ENCODE measurements at regions not wholly inside any gene's neighbourhood (a gene's known extent, or its start where the extent isn't known, plus 50 kb on each side); places are given as distances from the start of the nearest gene placed in this dataset.
"Not testable (repeated sequence)": the region's sequence is repeated elsewhere in the genome, so short reads cannot be mapped to it uniquely, and the experiment has no call there.

DNA sequence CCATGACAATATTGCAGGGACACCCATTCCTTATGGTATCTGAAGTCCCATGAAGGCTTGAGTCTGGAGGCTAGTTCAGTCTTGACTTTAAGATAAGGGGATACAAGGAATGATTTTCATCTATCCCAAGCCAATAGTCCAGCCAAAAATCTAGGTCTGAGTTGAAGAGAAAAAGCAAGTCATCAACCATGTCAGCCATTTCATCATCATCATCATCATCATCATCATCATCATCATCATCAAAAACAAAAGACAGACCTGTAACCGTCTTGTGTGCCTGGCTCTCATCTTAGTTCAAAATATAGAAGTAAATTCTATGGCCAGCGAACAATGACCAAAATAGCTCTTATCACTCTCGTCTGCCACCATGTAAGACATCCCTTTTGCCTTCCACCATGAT is 59.5 kb upstream of the FAM90A26 start:
- DNase-seq, H3K4me3 Mint-ChIP-seq, H3K4me1 Mint-ChIP-seq, H3K36me3 Mint-ChIP-seq, CTCF ChIA-PET, H3K27me3 Mint-ChIP-seq, H3K27ac Mint-ChIP-seq, H3K9me3 Mint-ChIP-seq: not testable (repeated sequence)

DNA sequence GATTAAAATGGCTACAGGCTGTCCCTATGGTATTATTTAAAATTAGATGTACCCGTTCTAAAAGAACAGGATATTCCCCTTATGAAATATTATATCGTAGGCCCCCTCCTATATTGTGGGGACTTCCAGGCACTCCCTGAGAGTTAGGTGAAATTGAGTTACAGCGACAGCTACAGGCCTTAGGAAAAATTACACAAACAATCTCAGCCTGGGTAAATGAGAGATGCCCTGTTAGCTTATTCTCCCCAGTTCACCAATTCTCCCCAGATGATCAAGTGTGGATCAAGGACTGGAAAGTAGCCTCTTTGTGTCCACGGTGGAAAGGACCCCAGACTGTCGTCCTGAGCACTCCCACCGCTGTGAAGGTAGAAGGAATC is 67.1 kb upstream of the FAM90A26 start:
- H3K9me3 Mint-ChIP-seq, H3K27ac Mint-ChIP-seq, H3K36me3 Mint-ChIP-seq, H3K27me3 Mint-ChIP-seq, H3K4me1 Mint-ChIP-seq, CTCF ChIA-PET, DNase-seq, H3K4me3 Mint-ChIP-seq: not testable (repeated sequence)

- H3K9me3 Mint-ChIP-seq, H3K27ac Mint-ChIP-seq, H3K4me1 Mint-ChIP-seq, CTCF ChIA-PET, H3K27me3 Mint-ChIP-seq, H3K36me3 Mint-ChIP-seq, DNase-seq, H3K4me3 Mint-ChIP-seq: not testable (repeated sequence)
Measured at GRCh38 chr4:9102471-9103147, 67.6 kb upstream of the FAM90A26 start.

GRCh38 chr4:9096330-9096729 is 73.9 kb upstream of the FAM90A26 start:
- H3K27me3 Mint-ChIP-seq, H3K27ac Mint-ChIP-seq, DNase-seq, CTCF ChIA-PET, H3K36me3 Mint-ChIP-seq, H3K4me3 Mint-ChIP-seq, H3K4me1 Mint-ChIP-seq: not testable (repeated sequence)
- H3K9me3 Mint-ChIP-seq, result peaks cover 18% of the 10 kb centered on the region

GRCh38 chr4:9078796-9079195 is 91.4 kb upstream of the FAM90A26 start:
- H3K9me3 Mint-ChIP-seq, CTCF ChIA-PET, H3K4me1 Mint-ChIP-seq: not testable (repeated sequence)

GRCh38 chr4:9076974-9077373 is 93.2 kb upstream of the FAM90A26 start:
- H3K27me3 Mint-ChIP-seq, H3K9me3 Mint-ChIP-seq, H3K4me1 Mint-ChIP-seq, CTCF ChIA-PET, H3K4me3 Mint-ChIP-seq, H3K36me3 Mint-ChIP-seq, H3K27ac Mint-ChIP-seq, DNase-seq: not testable (repeated sequence)

More at GRCh38 chr4:9078796-9079195, 91.4 kb upstream of the FAM90A26 start:
- DNase-seq, H3K27me3 Mint-ChIP-seq, H3K27ac Mint-ChIP-seq, H3K36me3 Mint-ChIP-seq, H3K4me3 Mint-ChIP-seq: not testable (repeated sequence)

DNA sequence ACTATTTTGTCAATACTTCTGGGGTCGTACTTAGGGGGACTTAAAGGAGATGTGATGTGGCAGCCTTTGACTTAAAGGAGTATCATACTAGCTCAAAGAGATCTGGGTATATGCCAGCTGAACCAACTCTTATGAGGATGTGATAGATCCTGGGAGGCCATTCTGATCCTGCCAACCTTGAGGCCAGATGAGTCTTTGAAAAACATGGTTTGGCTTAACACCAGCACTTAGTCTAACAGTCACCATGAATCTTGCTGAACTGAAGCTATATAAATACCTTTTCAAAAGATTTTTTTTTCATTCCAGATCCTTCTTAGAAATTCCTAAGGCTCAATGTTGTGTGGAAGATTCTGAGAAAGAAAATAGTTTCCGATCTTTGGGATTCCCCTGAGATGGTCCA is 93.7 kb upstream of the FAM90A26 start:
- CTCF ChIA-PET, H3K27me3 Mint-ChIP-seq, DNase-seq, H3K4me3 Mint-ChIP-seq, H3K27ac Mint-ChIP-seq, H3K36me3 Mint-ChIP-seq, H3K4me1 Mint-ChIP-seq, H3K9me3 Mint-ChIP-seq: not testable (repeated sequence)

DNA sequence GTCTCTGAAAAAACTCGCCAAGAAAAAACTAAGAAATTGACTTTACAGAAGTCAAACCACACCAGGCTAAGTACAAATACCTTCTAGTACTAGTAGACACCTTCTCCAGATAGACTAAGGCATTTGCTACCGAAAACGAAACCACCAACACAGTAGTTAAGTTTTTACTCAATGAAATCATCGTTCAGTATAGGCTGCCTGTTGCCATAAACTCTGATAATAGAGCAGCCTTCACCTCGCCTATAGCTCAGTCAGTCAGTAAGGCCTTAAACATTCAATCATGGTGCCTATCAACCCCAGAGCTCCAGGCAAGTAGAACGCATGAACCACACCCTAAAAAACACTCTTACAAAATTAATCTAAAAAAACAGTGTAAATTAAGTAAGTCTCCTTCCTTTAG is 96.8 kb upstream of the FAM90A26 start:
- H3K36me3 Mint-ChIP-seq, DNase-seq, H3K4me1 Mint-ChIP-seq, H3K27ac Mint-ChIP-seq, CTCF ChIA-PET, H3K9me3 Mint-ChIP-seq, H3K4me3 Mint-ChIP-seq, H3K27me3 Mint-ChIP-seq: not testable (repeated sequence)

DNA sequence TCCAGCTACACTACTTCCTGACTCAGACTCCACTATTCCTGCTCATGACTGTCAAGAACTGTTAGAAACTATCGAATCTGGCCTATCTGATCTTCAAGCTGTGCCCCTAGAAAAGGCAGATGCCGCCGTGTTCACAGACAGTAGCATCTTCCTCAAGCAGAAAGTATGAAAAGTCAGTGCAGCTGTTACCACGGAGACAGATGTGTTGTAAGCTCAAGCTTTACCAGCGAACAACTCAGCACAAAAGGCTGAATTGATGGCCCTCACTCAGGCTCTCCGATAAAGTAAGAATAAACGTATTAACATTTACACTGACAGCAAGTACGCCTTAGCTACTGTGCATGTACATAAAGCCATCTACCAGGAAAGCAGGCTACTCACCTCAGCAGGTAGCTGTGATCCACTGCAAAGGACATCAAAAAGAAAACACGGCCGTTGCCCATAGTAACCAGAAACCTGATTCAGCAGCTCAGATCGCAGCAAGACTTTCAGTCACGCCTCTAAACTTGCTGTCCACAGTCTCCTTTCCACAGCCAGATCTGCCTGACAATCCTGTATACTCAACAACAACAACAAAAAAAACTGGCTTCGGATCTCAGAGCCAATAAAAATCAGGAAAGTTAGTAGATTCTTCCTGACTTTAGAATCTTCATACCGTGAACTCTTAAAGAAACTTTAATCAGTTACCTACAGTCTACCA is 97.5 kb upstream of the FAM90A26 start:
- peaks cover 10% of the 10 kb centered on the region for H3K9me3 Mint-ChIP-seq
- H3K27me3 Mint-ChIP-seq, CTCF ChIA-PET, H3K4me1 Mint-ChIP-seq, DNase-seq, H3K4me3 Mint-ChIP-seq, H3K36me3 Mint-ChIP-seq, H3K27ac Mint-ChIP-seq: not testable (repeated sequence)

DNA sequence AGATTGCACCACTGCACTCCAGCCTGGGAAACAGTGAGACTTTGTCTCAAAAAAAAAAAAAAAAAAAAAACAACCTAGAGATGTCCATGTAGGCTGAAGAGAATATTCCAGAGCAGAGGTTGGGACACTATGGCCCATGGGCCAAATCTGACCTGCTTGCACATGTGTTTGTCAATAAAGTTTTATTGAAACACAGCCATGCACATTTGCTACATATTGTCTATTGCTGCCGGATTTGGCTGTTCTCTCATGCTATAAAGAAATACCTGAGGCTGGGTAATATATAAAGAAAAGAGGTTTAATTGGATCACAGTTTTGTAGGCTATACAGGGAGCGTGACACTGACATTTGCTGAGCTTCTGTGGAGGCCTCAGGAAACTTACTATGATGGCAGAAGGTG is 102.3 kb upstream of the FAM90A26 start:
- H3K4me1 Mint-ChIP-seq, H3K27me3 Mint-ChIP-seq, CTCF ChIA-PET, H3K4me3 Mint-ChIP-seq, H3K27ac Mint-ChIP-seq, DNase-seq, H3K36me3 Mint-ChIP-seq: not testable (repeated sequence)
- peaks cover 27% of the 10 kb centered on the region for H3K9me3 Mint-ChIP-seq

DNA sequence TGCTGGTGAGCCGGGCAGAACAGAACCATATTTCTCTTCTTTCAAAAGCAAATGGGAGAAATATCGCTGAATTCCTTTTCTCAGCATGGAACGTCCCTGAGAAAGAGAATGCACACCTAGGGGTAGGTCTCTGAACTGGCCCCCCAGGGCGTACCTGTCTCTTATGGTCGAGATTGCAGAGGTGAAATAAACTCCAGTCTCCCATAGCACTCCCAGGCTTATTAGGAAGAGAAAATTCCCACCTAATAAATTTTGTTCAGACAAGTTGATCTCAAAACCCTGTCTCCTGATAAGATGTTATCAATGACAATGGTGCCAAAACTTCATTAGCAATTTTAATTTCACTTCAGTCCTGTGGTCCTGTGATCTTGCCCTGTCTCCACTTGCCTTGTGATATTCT is 106.6 kb upstream of the FAM90A26 start:
- H3K4me1 Mint-ChIP-seq, CTCF ChIA-PET, DNase-seq, H3K27me3 Mint-ChIP-seq, H3K4me3 Mint-ChIP-seq, H3K27ac Mint-ChIP-seq, H3K36me3 Mint-ChIP-seq: not testable (repeated sequence)
- peaks cover 25% of the 10 kb centered on the region for H3K9me3 Mint-ChIP-seq

DNA sequence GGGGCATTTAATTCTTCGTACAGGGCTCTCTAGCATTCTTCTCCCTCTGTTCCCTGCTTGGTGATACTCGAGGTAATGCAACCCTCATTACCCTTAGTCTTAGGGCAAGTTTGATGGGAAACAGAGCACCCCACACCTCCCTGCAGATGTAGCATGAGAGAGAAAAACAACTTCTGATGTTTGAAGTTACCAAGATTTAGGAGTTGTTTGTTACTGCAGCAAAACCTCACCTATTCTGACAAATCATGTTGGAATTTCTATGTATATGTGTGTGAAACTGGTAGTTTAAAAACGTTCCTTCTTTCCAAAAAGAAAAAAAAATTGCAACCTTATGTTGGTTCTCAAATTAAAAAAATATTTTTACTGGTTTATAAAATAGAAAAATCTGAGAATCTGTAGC is 145.3 kb upstream of the FAM90A26 start:
- DNase-seq, H3K36me3 Mint-ChIP-seq, H3K4me3 Mint-ChIP-seq, H3K27ac Mint-ChIP-seq, H3K27me3 Mint-ChIP-seq, H3K4me1 Mint-ChIP-seq, CTCF ChIA-PET, H3K9me3 Mint-ChIP-seq: not testable (repeated sequence)

DNA sequence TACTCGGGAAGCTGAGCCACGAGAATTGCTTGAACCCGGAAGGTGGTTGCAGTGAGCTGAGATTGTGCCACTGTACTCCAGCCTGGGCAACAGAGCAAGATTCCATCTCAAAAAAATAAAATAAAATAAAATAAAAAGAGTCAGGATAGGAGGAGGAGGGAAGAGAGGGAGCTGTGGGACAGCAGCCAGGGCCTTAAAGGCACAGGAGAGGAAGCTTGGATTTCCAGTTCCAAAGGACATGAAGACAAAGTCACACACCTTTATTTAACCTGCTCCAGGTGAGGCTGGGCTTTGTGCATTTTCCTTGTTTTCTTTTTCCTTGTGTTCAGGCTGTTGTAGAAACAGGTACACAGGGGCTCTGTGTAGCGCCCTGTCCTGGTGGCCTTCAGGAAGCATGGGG is 138.2 kb upstream of the HMX1 start:
- H3K36me3 Mint-ChIP-seq, DNase-seq, H3K27me3 Mint-ChIP-seq, H3K4me1 Mint-ChIP-seq, H3K27ac Mint-ChIP-seq, H3K4me3 Mint-ChIP-seq, CTCF ChIA-PET, H3K9me3 Mint-ChIP-seq: not testable (repeated sequence)

- H3K9me3 Mint-ChIP-seq, H3K27me3 Mint-ChIP-seq, CTCF ChIA-PET, H3K36me3 Mint-ChIP-seq, H3K4me3 Mint-ChIP-seq, H3K27ac Mint-ChIP-seq, DNase-seq, H3K4me1 Mint-ChIP-seq: not testable (repeated sequence)
Measured at GRCh38 chr4:9008407-9008806, 136.8 kb upstream of the HMX1 start.

DNA sequence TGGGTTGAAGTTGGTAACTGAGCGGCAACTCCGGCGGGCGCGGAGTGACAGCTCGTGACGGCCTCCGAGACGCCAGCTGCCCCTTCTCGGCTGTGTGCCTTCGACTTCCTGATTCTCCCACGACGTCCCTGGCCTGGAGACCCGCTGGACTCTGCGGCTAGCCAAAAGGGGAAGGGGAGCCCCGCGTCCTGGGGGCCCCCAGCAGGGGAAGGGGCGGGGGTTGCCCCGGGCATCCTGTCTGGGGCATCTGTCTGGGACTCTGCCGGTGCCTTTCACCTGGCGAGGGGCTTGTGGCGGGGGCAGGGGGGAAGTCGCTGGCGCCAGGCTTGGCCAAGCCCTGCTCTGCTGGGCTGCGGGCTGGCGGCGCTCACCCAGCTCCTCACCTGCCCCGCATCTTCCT is 129.5 kb upstream of the HMX1 start:
- H3K27ac Mint-ChIP-seq, H3K4me3 Mint-ChIP-seq, H3K9me3 Mint-ChIP-seq, CTCF ChIA-PET, H3K36me3 Mint-ChIP-seq, H3K4me1 Mint-ChIP-seq, DNase-seq: not testable (repeated sequence)
- H3K27me3 Mint-ChIP-seq, result peaks cover 32% of the 10 kb centered on the region
